Prostate gland (tissue), 2 donors: ENCODE measurements at regions not wholly inside any gene's neighbourhood (a gene's known extent, or its start where the extent isn't known, plus 50 kb on each side); places are given as distances from the start of the nearest gene placed in this dataset.

ENCODE experiments used
- DNase-seq: peaks from one replicate; pipeline ENCODE4 v3.0.0-alpha.2; 2019; ENCODE audit warnings: low spot score
- H3K27ac ChIP-seq, 2 donors: fragments of 200-600 bp; sonication (generic); 2 replicates each; pipeline ENCODE4 v1.5.1; 2017 to 2019
- H3K27me3 ChIP-seq: fragments of 200-600 bp; sonication (generic); replicated peaks from 2 replicates; pipeline ENCODE4 v1.5.1; 2019; ENCODE audit not compliant: insufficient read depth
- H3K36me3 ChIP-seq, 2 donors: fragments of 200-600 bp; sonication (generic); 1 replicate in 1 of 2; 2 replicates in 1 of 2; pipeline versions ENCODE4 v1.5.1 to v1.8.1; 2017 to 2019
- H3K4me1 ChIP-seq: fragments of 200-600 bp; sonication (generic); replicated peaks from 2 replicates; pipeline ENCODE4 v1.5.1; 2019
- H3K4me3 ChIP-seq, 2 donors: fragments of 200-600 bp; sonication (generic); 2 replicates each; pipeline ENCODE4 v1.5.1; 2017 to 2019
- H3K9me3 ChIP-seq: fragments of 200-600 bp; sonication (generic); 2 replicates; pipeline ENCODE4 v1.5.1; 2017
- POLR2A ChIP-seq: fragments of 450-650 bp; IDR thresholded peaks from one replicate; pipeline ENCODE4 v1.6.1; 2016; ENCODE audit warnings: antibody characterized with exemption, mild to moderate bottlenecking
- POLR2AphosphoS5 ChIP-seq: sonication (generic); formaldehyde crosslinking; IDR thresholded peaks from one replicate; pipeline ENCODE4 v1.6.1; 2017; ENCODE audit warnings: antibody characterized with exemption
- WGBS: methylation state at CpG from one replicate; pipeline ENCODE4 v1.1.5; 2018; 5-methylcytosine and 5-hydroxymethylcytosine counted together
- intact Hi-C: fragments of 100-400 bp; cut with DNase I; formaldehyde crosslinking; loops from one replicate; pipeline ENCODE4 v1.14.2; 2022
- TF ChIP-seq, protein P1 (sequence below), 4 experiments: fragments of 200-600 bp in 2 of 4; fragments of 450-650 bp in 2 of 4; sonication (generic) in 2 of 4; IDR thresholded peaks; 1 replicate in 3 of 4; 2 replicates in 1 of 4; pipeline ENCODE4 v1.5.1; 2016 to 2019; ENCODE audit warnings: antibody characterized with exemption in 4 of 4, mild to moderate bottlenecking in 2 of 4, moderate library complexity in 2 of 4

DNA sequence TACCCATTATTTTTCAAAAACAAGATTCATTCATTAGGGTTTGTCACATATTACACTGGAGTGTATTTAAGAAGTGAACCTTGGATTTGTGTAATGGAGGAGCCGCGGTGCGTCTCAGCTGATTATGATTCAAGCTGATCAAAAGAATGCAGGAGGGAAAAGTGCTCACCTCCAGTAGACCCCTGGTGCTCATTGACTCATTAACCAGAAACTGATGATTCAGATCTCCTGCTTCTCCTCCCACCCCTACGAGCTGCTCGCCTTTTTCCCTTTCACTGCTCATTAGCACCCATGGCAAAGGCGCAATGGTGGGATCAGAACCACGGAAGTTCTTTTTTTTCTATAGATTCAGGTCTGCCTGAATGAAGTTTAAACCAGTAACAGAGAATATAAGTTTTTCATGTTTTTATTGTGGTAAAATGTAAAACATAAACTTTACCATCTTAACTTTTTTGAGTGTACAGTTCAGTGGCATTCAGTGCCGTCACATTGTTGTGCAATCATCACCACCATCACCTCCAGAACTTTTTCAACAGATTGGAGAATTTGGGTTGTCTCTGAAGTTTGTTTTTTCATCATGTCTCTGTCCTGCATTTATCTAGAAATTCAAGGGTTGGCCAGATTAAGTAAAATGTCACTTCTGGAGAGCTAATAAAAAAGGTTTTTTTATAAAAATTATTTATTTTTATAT lies 101.6 kb downstream of the LINC00237 start:
- Histone ChIP-seq H3K4me1 (no peaks in the 10 kb centered on the region), H3K36me3 (no peaks in the 10 kb centered on the region), H3K27ac (no peak overlapping the region), H3K9me3 (no peaks in the 10 kb centered on the region), H3K4me3 (no peak overlapping the region), H3K27me3 (no peaks in the 10 kb centered on the region)
- TF ChIP-seq, protein P1, sequence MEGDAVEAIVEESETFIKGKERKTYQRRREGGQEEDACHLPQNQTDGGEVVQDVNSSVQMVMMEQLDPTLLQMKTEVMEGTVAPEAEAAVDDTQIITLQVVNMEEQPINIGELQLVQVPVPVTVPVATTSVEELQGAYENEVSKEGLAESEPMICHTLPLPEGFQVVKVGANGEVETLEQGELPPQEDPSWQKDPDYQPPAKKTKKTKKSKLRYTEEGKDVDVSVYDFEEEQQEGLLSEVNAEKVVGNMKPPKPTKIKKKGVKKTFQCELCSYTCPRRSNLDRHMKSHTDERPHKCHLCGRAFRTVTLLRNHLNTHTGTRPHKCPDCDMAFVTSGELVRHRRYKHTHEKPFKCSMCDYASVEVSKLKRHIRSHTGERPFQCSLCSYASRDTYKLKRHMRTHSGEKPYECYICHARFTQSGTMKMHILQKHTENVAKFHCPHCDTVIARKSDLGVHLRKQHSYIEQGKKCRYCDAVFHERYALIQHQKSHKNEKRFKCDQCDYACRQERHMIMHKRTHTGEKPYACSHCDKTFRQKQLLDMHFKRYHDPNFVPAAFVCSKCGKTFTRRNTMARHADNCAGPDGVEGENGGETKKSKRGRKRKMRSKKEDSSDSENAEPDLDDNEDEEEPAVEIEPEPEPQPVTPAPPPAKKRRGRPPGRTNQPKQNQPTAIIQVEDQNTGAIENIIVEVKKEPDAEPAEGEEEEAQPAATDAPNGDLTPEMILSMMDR (IDR thresholded peaks at IDR 0.05): no peak
- TF ChIP-seq POLR2A (no peak), POLR2AphosphoS5 (no peak)
- 76% methylated on average over 8 of the region's 8 CpGs for WGBS
- DNase-seq: no peak
- intact Hi-C loops: no loop called here

DNA sequence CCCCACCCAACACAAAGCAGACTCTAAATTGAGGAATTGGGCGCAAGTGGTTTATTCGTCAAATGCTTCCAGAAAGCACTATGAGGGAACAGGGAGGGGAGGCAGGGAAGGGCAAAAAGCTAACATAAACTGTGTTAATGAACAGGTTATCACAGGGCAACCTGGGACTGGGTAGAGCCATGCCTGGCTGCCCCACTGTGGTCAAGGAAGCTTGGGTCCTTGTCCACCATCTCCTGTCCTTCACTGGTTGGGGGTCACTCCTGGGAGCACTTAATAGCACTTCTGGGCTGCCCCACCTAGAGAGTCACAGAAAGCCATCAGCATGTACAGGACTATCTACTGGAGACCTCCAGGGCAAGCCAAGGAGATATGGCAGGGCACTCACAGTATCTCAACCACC lies 102.3 kb downstream of the LINC00237 start:
- Histone ChIP-seq H3K4me1 (no peaks in the 10 kb centered on the region), H3K27me3 (no peaks in the 10 kb centered on the region), H3K9me3 (no peaks in the 10 kb centered on the region), H3K36me3 (no peaks in the 10 kb centered on the region), H3K4me3 (no peak overlapping the region), H3K27ac (no peak overlapping the region)
- WGBS: 98% methylated on average over 2 of the region's 2 CpGs
- TF ChIP-seq POLR2AphosphoS5 (no peak), POLR2A (no peak)
- TF ChIP-seq, protein P1 (IDR thresholded peaks at IDR 0.05): no peak
- intact Hi-C loops: no loop called here
- DNase-seq: no peak

DNA sequence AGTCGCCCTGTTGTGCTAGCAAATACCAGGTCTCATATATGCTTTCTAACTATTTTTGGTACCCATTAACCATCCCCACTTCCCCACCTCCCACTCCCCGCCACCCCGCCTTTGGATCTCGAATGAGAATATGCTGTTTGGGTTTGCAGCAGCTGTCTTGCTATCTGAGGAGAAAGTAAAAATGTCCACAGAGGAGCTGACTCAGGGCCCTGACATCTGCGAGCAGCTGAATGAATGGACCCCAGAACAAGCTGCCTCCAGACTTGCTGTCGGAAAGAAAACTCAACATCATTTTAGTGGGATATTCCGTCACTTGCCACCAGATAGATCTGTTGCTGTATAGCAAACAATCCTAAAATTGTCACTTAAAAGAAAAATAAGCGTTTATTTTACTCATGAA lies 103.7 kb downstream of the LINC00237 start:
- TF ChIP-seq, protein P1 (IDR thresholded peaks at IDR 0.05): no peak
- TF ChIP-seq POLR2A (no peak), POLR2AphosphoS5 (no peak)
- H3K36me3 ChIP-seq: no peaks in the 10 kb centered on the region
- 88% methylated on average over 8 of the region's 8 CpGs for WGBS

DNA sequence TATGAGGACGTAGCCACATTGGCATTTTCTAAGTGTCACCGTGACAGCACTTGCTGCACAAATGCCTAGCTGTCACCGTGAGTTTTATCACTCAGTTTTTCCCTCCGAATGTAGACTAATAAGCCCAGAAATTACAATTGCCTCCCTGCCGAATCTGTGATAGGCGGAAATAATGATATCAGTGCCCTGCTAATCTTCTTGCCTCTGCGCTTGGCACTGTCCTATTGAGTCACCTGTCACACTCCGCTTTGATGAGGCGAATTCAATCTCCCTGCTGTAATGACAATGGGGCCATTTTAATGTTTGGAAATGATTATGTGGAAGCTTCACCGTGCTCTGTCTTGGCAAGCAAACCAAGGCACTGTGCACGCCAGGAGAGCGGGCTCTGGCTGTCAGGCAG lies 112.8 kb downstream of the LINC00237 start:
- no peaks in the 10 kb centered on the region for H3K4me1 ChIP-seq
- 75% methylated on average over 12 of the region's 12 CpGs for WGBS
- H3K36me3 ChIP-seq: no peaks in the 10 kb centered on the region
- DNase-seq: no peak
- H3K27ac ChIP-seq: no peak overlapping the region
- TF ChIP-seq POLR2AphosphoS5 (no peak), POLR2A (no peak)
- TF ChIP-seq, protein P1 (IDR thresholded peaks at IDR 0.05): no peak
- no peak overlapping the region for H3K4me3 ChIP-seq
- intact Hi-C loops: no loop called here
- H3K27me3 ChIP-seq: peaks cover 2% of the 10 kb centered on the region
- H3K9me3 ChIP-seq: no peaks in the 10 kb centered on the region

More for the DNA sequence above, 103.7 kb downstream of the LINC00237 start:
- Histone ChIP-seq H3K4me3 (no peak overlapping the region), H3K9me3 (no peaks in the 10 kb centered on the region), H3K27me3 (no peaks in the 10 kb centered on the region), H3K27ac (no peak overlapping the region), H3K4me1 (no peaks in the 10 kb centered on the region)
- DNase-seq: no peak
- intact Hi-C loops: no loop called here

DNA sequence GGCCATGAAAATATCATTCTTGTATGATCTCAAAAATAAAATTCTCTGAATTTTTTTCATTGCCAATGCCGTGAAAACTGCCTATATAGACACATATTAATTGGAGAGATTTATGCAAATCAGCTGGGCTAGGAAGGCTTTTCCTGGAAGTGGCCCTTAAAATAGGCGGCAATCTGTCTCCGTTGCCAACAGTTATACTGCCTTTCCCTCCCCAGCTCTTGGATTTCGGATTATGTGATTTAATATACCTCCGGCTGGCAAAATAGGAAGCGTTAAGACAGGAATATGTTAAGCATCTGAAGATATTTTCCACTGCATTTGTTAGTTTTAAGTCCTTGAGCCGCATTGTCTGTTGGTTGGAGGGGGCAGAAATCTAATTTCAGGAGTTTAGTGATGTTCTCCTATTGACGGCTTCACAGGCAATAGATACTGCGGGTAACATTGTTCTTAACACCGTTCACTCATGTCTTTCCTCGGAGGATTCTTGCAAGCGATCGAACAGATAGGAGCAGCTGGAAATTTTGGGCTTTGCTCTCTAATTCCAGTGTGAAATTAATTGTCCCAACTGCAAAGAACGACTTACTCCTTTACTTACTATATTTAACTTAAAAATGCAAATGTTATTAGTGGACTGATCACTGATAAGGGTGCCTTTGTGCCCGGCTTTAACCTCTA lies 113.3 kb downstream of the LINC00237 start:
- Histone ChIP-seq H3K27ac (no peak overlapping the region), H3K36me3 (no peaks in the 10 kb centered on the region), H3K4me3 (no peak overlapping the region), H3K4me1 (no peaks in the 10 kb centered on the region), H3K9me3 (no peaks in the 10 kb centered on the region), H3K27me3 (peaks cover 2% of the 10 kb centered on the region)
- TF ChIP-seq POLR2A (no peak), POLR2AphosphoS5 (no peak)
- TF ChIP-seq, protein P1 (IDR thresholded peaks at IDR 0.05): no peak
- DNase-seq: no peak
- intact Hi-C loops: no loop called here
- WGBS: 79% methylated on average over 15 of the region's 15 CpGs
